HepG2 (cell line): ENCODE measurements at regions not wholly inside any gene's neighbourhood (a gene's known extent, or its start where the extent isn't known, plus 50 kb on each side); places are given as distances from the start of the nearest gene placed in this dataset.

Experiments
- ATAC-seq: fragments of 200-7000 bp; cut with Tn5 transposase; 3 replicates; pipeline ENCODE4 v1.9.1; 2020; ENCODE audit warnings: mild to moderate bottlenecking, moderate library complexity
- BruUV-seq: library from RNA; stranded (reverse); fragments of 400-500 nt; replicated peaks from 2 replicates; lab custom pipeline; 2021; lab: Mats Ljungman, UMichigan
- CTCF ChIA-PET: fragments of 300-600 bp; formaldehyde crosslinking; extraction: SDS; loops from one replicate; lab custom pipeline; 2021; ENCODE audit warnings: low total read pairs, inconsistent platforms, low intra/inter-chr PET ratio; lab: Yijun Ruan, JAX
- POLR2A ChIA-PET: fragments of 350-600 bp; sonication (Branson Sonifier 250); formaldehyde crosslinking; loops from one replicate; lab custom pipeline; 2020; ENCODE audit warnings: antibody characterized with exemption, inconsistent platforms; lab: Yijun Ruan, JAX
- DNase-seq: peaks from one replicate; pipeline ENCODE4 v3.0.0-alpha.2; 2015; ENCODE audit warnings: low spot score
- FAIRE-seq: peaks from 3 replicates; lab custom pipeline; 2011; peaks lifted over from hg19 to GRCh38; lab: Jason Lieb, UNC
- H2AFZ ChIP-seq: one replicate; pipeline ENCODE4 v1.6.1; 2011; ENCODE audit warnings: low read length, inconsistent platforms
- H3K27ac ChIP-seq: fragments of 300-600 bp; 3 replicates; pipeline ENCODE4 v1.8.0; 2011; ENCODE audit warnings: mixed run types, mild to moderate bottlenecking, mixed read lengths, low read length, inconsistent platforms; ENCODE audit not compliant: insufficient read depth; ENCODE audit errors: extremely low read length
- H3K27me3 ChIP-seq, 2 experiments: fragments of 200-600 bp in 1 of 2; 2 replicates in 1 of 2; 3 replicates in 1 of 2; pipeline versions ENCODE4 v1.6.0 to v1.8.0; 2011; ENCODE audit warnings: low read length in 2 of 2, mild to moderate bottlenecking in 2 of 2, moderate library complexity in 2 of 2, inconsistent platforms in 1 of 2; ENCODE audit not compliant: insufficient read depth in 2 of 2, control insufficient read depth in 1 of 2
- H3K36me3 ChIP-seq, 2 experiments: fragments of 200-600 bp in 1 of 2; replicated peaks in 1 of 2; 2 replicates in 1 of 2; 3 replicates in 1 of 2; pipeline versions ENCODE4 v1.5.1 to v1.8.0; 2011; ENCODE audit warnings: low read length in 2 of 2, inconsistent platforms in 1 of 2; ENCODE audit not compliant: insufficient read depth in 2 of 2, control insufficient read depth in 1 of 2
- H3K4me1 ChIP-seq: 2 replicates; pipeline ENCODE4 v1.5.1; 2012; ENCODE audit warnings: low read length, inconsistent platforms; ENCODE audit not compliant: insufficient read depth
- H3K4me2 ChIP-seq: 2 replicates; pipeline ENCODE4 v1.6.0; 2011; ENCODE audit warnings: low read depth, low read length, inconsistent platforms
- H3K4me3 ChIP-seq, 3 experiments: fragments of 200-600 bp in 1 of 3; sonication (generic), shearing (Covaris generic) in 1 of 3; replicated peaks in 1 of 3; 2 replicates each; pipeline ENCODE4 v1.5.1; 2011 to 2016; ENCODE audit warnings: low read length in 3 of 3, inconsistent platforms in 2 of 3, low read depth in 2 of 3, mild to moderate bottlenecking in 2 of 3, control low read depth in 1 of 3, mixed read lengths in 1 of 3; ENCODE audit not compliant: insufficient read depth in 1 of 3
- H3K79me2 ChIP-seq: one replicate; pipeline ENCODE4 v1.6.1; 2011; ENCODE audit warnings: low read length, inconsistent platforms; ENCODE audit not compliant: insufficient read depth
- H3K9ac ChIP-seq: 2 replicates; pipeline ENCODE4 v1.6.0; 2011; ENCODE audit warnings: mild to moderate bottlenecking, low read depth, low read length, inconsistent platforms; ENCODE audit not compliant: insufficient read depth
- H3K9me3 ChIP-seq: 2 replicates; pipeline ENCODE4 v1.5.1; 2012; ENCODE audit warnings: mild to moderate bottlenecking, low read length
- H4K20me1 ChIP-seq: 2 replicates; pipeline ENCODE4 v1.6.0; 2011; ENCODE audit warnings: inconsistent platforms, mild to moderate bottlenecking, low read length, moderate library complexity; ENCODE audit not compliant: insufficient read depth
- CBX5 ChIP-seq: sonication (generic); formaldehyde crosslinking; IDR thresholded peaks from 2 replicates; pipeline ENCODE4 v1.4.0; 2020; ENCODE audit warnings: missing genetic modification reagents, borderline replicate concordance
- KDM2A ChIP-seq: sonication (generic); formaldehyde crosslinking; IDR thresholded peaks from 2 replicates; pipeline ENCODE4 v1.4.0; 2020; ENCODE audit warnings: low read depth, missing genetic modification reagents, borderline replicate concordance
- PRPF4 ChIP-seq: fragments of 200-400 bp; formaldehyde crosslinking; IDR thresholded peaks from 2 replicates; pipeline ENCODE4 v1.6.1; 2016; ENCODE audit warnings: low read length, low read depth; ENCODE audit not compliant: poor library complexity, severe bottlenecking
- RBFOX2 ChIP-seq: fragments of 200-400 bp; formaldehyde crosslinking; IDR thresholded peaks from 2 replicates; pipeline ENCODE4 v1.6.1; 2017; ENCODE audit warnings: low read depth, mild to moderate bottlenecking, low read length
- TMF1 ChIP-seq: sonication (generic); formaldehyde crosslinking; IDR thresholded peaks from 2 replicates; pipeline ENCODE4 v1.8.1; 2022; ENCODE audit warnings: low read depth, missing genetic modification reagents
- ZNF17 ChIP-seq: sonication (generic); formaldehyde crosslinking; IDR thresholded peaks from 2 replicates; pipeline ENCODE4 v1.5.0; 2020; ENCODE audit warnings: mild to moderate bottlenecking, missing genetic modification reagents
- ZSCAN30 ChIP-seq: sonication (generic); formaldehyde crosslinking; IDR thresholded peaks from 2 replicates; pipeline ENCODE4 v1.5.0; 2020; ENCODE audit warnings: mild to moderate bottlenecking, missing genetic modification reagents
- WGBS: methylation state at CpG from one replicate; pipeline ENCODE4 v1.1.6; 2017; ENCODE audit warnings: low lambda C conversion rate; 5-methylcytosine and 5-hydroxymethylcytosine counted together
- in situ Hi-C: cut with HindIII; loops from 2 replicates; pipeline ENCODE4 v1.10.0; 2017; ENCODE audit warnings: low pct_unique_long_range_greater_than_20kb; ENCODE audit not compliant: extremely low pct_ligation_motif_present
- intact Hi-C: fragments of 100-400 bp; cut with micrococcal nuclease; formaldehyde crosslinking; loops from one replicate; pipeline ENCODE4 v1.10.0; 2022; ENCODE audit not compliant: unreplicated experiment
- TF ChIP-seq, protein P1 (sequence below): fragments of 450-650 bp; IDR thresholded peaks from 2 replicates; pipeline ENCODE4 v1.6.1; 2017; ENCODE audit warnings: mild to moderate bottlenecking
- TF ChIP-seq, protein P2 (sequence below): sonication (generic); formaldehyde crosslinking; conservative IDR thresholded peaks from 2 replicates; pipeline ENCODE4 v1.4.0; 2020; ENCODE audit warnings: missing genetic modification reagents

DNA sequence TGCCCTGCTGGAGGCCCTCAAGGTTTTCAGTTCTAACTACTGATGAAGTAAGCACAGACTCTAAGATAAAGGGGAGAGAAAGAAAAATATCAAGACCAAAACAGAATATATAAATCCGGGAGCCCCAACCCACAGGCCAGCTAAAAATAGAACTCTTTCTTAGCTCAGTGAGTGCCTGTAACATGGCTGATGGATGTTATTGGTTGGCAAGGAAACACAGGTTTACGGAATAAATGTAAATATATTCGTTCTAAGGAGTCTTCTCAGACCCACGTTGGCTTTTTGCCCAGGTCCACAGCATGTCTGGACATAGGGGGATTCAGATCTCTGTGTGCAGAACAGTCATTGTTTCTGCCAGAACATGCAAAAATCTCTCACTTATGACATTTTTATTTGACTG, 139.0 kb upstream of the SERPINE2 start:
- TF ChIP-seq RBFOX2 (no peak), TMF1 (CRISPR knock-in tag) (no peak), CBX5 (CRISPR knock-in tag) (no peak), KDM2A (CRISPR knock-in tag) (no peak), PRPF4 (no peak), ZNF17 (CRISPR knock-in tag) (no peak), ZSCAN30 (CRISPR knock-in tag) (no peak)
- TF ChIP-seq, protein P1, sequence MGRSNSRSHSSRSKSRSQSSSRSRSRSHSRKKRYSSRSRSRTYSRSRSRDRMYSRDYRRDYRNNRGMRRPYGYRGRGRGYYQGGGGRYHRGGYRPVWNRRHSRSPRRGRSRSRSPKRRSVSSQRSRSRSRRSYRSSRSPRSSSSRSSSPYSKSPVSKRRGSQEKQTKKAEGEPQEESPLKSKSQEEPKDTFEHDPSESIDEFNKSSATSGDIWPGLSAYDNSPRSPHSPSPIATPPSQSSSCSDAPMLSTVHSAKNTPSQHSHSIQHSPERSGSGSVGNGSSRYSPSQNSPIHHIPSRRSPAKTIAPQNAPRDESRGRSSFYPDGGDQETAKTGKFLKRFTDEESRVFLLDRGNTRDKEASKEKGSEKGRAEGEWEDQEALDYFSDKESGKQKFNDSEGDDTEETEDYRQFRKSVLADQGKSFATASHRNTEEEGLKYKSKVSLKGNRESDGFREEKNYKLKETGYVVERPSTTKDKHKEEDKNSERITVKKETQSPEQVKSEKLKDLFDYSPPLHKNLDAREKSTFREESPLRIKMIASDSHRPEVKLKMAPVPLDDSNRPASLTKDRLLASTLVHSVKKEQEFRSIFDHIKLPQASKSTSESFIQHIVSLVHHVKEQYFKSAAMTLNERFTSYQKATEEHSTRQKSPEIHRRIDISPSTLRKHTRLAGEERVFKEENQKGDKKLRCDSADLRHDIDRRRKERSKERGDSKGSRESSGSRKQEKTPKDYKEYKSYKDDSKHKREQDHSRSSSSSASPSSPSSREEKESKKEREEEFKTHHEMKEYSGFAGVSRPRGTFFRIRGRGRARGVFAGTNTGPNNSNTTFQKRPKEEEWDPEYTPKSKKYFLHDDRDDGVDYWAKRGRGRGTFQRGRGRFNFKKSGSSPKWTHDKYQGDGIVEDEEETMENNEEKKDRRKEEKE = no peak
- TF ChIP-seq, protein P2, sequence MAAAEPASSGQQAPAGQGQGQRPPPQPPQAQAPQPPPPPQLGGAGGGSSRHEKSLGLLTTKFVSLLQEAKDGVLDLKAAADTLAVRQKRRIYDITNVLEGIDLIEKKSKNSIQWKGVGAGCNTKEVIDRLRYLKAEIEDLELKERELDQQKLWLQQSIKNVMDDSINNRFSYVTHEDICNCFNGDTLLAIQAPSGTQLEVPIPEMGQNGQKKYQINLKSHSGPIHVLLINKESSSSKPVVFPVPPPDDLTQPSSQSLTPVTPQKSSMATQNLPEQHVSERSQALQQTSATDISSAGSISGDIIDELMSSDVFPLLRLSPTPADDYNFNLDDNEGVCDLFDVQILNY (CRISPR knock-in tag) = no peak
- H4K20me1 ChIP-seq = no peaks in the 10 kb centered on the region
- H3K27me3 ChIP-seq = peaks cover 2 to 18% of the 10 kb centered on the region in 2 experiments; a peak in 3 of 5 replicates
- H3K27ac ChIP-seq = no peak overlapping the region
- intact Hi-C loops (loop anchor here (10.0 kb wide), 1 partner anchor 97 kb away; no protein-coding TSS in a partner anchor), in situ Hi-C loops (no loop called here)
- no peak for ATAC-seq
- H3K4me2 ChIP-seq = no peak overlapping the region
- no peak for FAIRE-seq
- WGBS = 10% methylated on average over 4 of the region's 4 CpGs
- no TSS peak for BruUV-seq
- H3K9ac ChIP-seq = no peak overlapping the region
- H3K79me2 ChIP-seq = no peaks in the 10 kb centered on the region
- H3K4me1 ChIP-seq = peaks cover 25% of the 10 kb centered on the region
- ChIA-PET CTCF (no interaction called here), POLR2A (interaction anchor here (1.4 kb wide), 1 partner anchor 32 kb away, joined by 4 read pairs; no protein-coding TSS in a partner anchor)
- no peak overlapping the region for H3K4me3 ChIP-seq
- no peaks in the 10 kb centered on the region for H3K36me3 ChIP-seq
- H3K9me3 ChIP-seq = no peaks in the 10 kb centered on the region
- DNase-seq = no peak
- H2AFZ ChIP-seq = no peak overlapping the region
